Kidney (tissue), 13 donors: ENCODE measurements at regions not wholly inside any gene's neighbourhood (a gene's known extent, or its start where the extent isn't known, plus 50 kb on each side); places are given as distances from the start of the nearest gene placed in this dataset. TPM values are rescaled to one million over a fixed set of nuclear protein-coding genes. Genes with fewer than 3 reads are reported as not detected.

Experiments used
- DNase-seq, 5 donors: peaks; one replicate each; pipeline ENCODE4 v3.0.0-alpha.2; 2013 to 2020
- FAIRE-seq: peaks from 2 replicates; lab custom pipeline; 2012; peaks lifted over from hg19 to GRCh38; lab: Jason Lieb, UNC
- H3K27ac ChIP-seq, 2 donors: one replicate each; pipeline ENCODE4 v1.7.0; 2013; ENCODE audit warnings: low read depth in 2 of 2, low read length in 2 of 2, inconsistent platforms in 1 of 2
- H3K27me3 ChIP-seq: one replicate; pipeline ENCODE4 v1.7.1; 2013; ENCODE audit warnings: low read length, inconsistent platforms; ENCODE audit not compliant: control insufficient read depth, insufficient read depth
- H3K36me3 ChIP-seq, 3 donors: one replicate each; pipeline versions ENCODE4 v1.7.0 to v1.7.1; 2013; ENCODE audit warnings: low read length in 3 of 3, control low read depth in 1 of 3, inconsistent platforms in 1 of 3; ENCODE audit not compliant: insufficient read depth in 3 of 3, control insufficient read depth in 2 of 3
- H3K4me1 ChIP-seq, 3 donors: one replicate each; pipeline versions ENCODE4 v1.7.0 to v1.7.1; 2013; ENCODE audit warnings: low read length in 3 of 3, inconsistent platforms in 1 of 3, low read depth in 1 of 3; ENCODE audit not compliant: control insufficient read depth in 2 of 3, insufficient read depth in 2 of 3
- H3K4me3 ChIP-seq, 3 donors: one replicate each; pipeline versions ENCODE4 v1.7.0 to v1.8.1; 2013; ENCODE audit warnings: low read length in 3 of 3, control low read depth in 1 of 3, inconsistent platforms in 1 of 3
- H3K9ac ChIP-seq, 3 donors: one replicate each; pipeline versions ENCODE4 v1.7.0 to v1.7.1; 2013; ENCODE audit warnings: low read length in 3 of 3, control low read depth in 1 of 3, inconsistent platforms in 1 of 3
- H3K9me3 ChIP-seq, 3 donors: one replicate each; pipeline versions ENCODE4 v1.7.0 to v1.7.1; 2013; ENCODE audit warnings: low read length in 3 of 3, control low read depth in 1 of 3, inconsistent platforms in 1 of 3; ENCODE audit not compliant: control insufficient read depth in 2 of 3, insufficient read depth in 1 of 3
- CTCF ChIP-seq: IDR thresholded peaks from 3 replicates; pipeline ENCODE4 v1.5.1; 2012; ENCODE audit warnings: mild to moderate bottlenecking, moderate library complexity, borderline replicate concordance; ENCODE audit not compliant: insufficient read depth; ENCODE audit errors: extremely low read depth
- intact Hi-C: fragments of 100-400 bp; cut with DNase I; formaldehyde crosslinking; loops from one replicate; pipeline ENCODE4 v1.11.1; 2022
- microRNA-seq: library from miRNA; unstranded; fragments of <30 nt; microRNA quantifications from one replicate; pipeline ENCODE4 v1.2.0, GENCODE V29; 2020
- donor health status: control.
- donor health status: control.
- donor health status: control.
- donor health status: control.
- donor health status: control.
- donor health status: DM: yes; HTN: yes; CAD: no.
- donor health status: Normal renal cell carcinoma (clear cell type).

GRCh38 chrX:73903941-73904340, 51.4 kb upstream of the XIST start:
- no peak for DNase-seq
- Histone ChIP-seq H3K9ac (no peak overlapping the region), H3K27ac (no peak overlapping the region), H3K4me1 (no peaks in the 10 kb centered on the region), H3K27me3 (no peaks in the 10 kb centered on the region), H3K4me3 (no peak overlapping the region), H3K36me3 (no peaks in the 10 kb centered on the region), H3K9me3 (no peaks in the 10 kb centered on the region)
- FAIRE-seq, result no peak
- no peak for TF ChIP-seq CTCF
- intact Hi-C loops, result no loop called here

Small RNA genes lying in the stretch of these regions (microRNA-seq; reads per million reads assigned to microRNA genes)
- not detected for gene MIR374B
- not detected for gene MIR374C
- gene MIR421, result 169 reads per million, percentile 60 among the genes with 10 or more reads in this experiment
